Activated T-helper 9 cell treated with anti-CD3 and anti-CD28 coated beads, Interleukin-2, amount 50 U/mL, for 16 hours (primary cell): ENCODE measurements at regions not wholly inside any gene's neighbourhood (a gene's known extent, or its start where the extent isn't known, plus 50 kb on each side); places are given as distances from the start of the nearest gene placed in this dataset.

Experiments
- DNase-seq: peaks from one replicate; pipeline ENCODE4 v3.0.0-alpha.2; 2020; ENCODE audit warnings: low read depth

DNA sequence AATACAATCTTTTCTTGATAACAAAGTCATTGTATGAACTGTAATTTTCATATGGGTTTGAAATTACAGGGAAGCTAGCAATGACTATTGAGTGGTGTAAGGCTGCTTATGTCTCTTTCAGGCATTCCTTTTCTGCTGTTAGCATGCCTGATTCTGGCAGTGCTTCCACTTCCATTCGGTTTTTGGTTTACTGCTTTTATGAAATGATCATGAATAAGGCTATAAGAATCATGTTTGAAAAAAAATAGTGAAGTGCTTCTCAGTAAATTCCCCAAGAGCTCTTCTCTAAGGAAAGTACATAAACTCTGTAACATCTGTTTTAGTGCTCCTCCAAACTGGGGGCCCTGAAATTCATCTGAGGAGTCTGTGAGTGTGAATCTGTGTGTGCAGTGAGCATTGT lies 434.0 kb upstream of the RGS6 start:
- no peak for DNase-seq

DNA sequence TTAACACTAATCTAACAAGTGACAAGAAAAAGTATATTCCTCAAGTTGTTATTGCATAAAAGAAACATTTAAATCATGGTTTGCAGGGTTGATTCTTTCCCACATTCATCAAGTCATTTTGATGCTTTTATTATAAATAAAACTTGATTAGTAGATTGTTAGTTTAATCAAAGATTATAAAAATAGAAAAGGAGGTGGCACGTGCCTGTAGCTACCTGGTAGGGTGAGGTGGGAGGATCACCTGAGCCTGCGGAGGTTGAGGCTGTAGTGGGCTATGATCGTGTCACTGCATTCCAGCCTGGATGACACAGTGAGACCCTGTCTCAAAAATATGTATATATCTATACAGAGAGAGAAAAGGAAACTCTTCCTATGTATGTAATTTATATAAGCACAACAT lies 433.2 kb upstream of the RGS6 start:
- no peak for DNase-seq

DNA sequence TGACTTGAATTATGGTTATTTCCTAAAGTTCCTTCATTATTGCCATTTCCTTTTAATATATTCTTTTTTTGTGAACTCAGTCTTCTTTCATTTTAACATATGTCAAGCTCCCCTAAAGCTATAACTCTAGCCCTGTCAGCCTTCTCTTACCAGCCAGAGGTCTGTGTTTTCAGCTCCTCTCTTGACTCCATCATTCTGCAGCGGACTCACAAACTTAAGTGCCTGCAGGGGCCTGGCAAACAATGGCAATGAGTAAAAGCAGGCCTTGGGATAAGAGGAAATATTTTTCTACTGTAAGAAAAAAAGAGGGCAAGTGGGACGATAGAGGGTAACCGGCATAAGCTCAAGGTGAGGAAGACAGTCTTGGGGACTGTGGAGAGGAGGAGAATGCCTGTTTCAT lies 424.5 kb upstream of the RGS6 start:
- DNase-seq = no peak

DNA sequence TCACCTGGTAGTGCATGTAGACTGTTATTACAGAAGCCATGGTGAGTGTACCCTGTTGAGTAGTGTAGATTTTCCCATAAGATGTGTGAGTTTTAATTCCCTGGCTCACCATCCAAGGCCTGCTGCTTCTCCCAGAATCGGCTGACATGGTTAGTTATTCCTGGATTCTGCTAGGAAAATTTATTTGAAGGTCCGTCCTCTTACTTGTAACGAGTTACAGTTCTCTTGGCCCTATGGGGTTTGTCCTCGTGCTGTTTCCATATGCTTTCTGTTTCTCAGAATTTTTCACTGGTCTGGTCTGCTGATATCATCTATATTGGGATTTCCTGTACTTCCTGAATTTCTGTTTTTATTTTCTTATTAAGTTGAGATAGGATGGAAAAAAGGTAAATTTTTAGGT lies 423.3 kb upstream of the RGS6 start:
- no peak for DNase-seq

DNA sequence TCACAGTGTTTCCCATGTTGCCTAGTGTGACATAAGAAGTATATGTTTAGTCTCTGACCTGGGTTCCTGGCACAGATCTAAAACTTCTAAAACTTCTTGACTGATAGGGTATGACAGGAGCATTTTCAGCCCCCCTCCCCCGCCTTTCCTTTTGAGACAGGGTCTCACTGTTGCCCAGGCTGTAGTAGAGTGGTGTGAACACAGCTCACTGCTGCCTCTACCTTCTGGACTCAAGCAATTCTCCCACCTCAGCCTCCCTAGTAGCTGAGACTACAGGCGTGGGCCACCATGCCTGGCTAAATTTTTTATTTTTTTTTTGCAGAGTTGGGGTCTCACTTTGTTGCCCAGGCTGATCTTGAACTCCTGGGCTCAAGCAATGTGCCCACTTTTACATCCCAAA lies 421.1 kb upstream of the RGS6 start:
- no peak for DNase-seq

DNA sequence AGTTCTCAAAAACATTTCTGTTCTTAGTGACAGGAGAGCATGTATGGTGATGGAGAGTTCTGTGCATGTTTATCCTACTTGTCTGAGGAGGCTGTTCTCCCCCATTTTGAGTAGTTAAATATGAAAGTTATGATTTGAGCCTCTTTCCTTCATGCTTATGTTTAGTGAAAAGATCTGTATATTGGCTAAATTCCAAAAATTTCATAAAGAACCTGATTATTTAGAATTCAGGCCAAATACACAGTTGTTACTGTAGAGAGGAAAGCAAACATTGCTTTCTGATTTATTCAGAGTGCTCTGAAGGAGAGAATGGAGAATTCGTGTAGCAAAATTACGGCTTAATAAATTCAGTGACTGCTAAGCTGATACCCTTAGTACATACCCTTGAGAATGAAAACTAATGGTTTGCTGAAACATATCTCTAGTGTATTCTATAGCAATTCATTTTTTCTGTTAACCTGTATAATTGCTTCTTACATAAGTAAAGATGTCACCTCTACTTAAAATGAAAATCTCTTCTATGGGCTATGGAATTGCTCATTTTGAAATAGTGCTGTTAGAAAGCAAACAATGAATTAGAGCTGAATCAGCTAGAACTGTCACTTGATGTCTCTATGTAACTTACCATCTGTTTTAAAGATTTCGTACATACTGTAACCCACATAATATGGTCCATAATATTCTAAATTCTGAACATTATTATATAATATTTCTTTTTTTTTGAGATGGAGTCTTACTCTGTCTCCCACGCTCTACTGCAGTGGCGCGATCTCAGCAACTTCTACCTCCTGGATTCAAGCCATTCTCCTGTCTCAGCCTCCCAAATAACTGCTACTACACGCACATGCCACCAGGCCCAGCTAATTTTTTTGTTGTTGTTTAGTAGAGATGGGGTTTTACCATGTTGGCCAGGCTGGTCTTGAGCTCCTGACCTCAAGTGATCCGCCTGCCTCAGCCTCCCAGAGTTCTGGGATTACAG lies 417.0 kb upstream of the RGS6 start:
- no peak for DNase-seq

DNA sequence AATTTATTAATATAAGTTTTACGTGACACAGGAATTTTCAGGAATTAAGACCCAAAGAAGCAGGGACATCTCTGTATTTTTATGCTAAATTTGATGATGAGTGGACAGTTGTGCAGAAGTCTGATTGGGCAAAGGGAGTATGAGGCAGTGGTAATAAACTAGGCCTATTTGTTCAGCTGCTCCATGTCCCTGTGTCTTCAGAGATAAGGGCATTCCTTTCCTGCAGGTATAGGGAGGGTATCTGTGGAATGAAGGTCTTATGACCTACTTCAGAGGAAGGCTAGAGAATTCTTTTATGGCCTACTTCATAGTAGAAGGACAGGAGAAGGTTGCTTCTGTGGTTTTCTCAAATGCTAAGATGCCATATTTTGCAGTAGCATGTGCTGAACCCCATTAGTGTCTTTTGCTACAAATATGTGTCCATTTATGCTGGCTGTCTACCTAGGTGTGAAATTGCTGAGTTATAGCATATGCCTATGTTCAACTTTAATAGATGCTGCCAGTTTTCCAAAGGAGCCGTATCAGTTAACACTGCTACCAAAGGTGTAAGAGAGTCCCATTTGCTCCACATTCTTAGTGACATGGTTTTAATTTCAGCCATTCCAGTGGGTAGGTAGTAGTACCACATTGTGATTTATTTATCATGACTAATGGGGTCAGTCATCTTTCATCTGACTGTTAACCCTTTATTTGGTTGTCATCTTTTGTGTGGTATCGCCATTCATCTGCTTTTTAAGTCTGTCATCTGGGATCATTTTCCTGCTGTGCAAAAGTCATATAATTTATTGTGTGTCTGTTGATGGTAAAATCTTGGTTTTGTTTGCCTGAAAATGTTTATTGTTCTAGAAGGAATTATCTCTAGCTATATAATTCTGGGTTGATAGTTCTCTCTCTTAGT lies 410.7 kb upstream of the RGS6 start:
- no peak for DNase-seq

DNA sequence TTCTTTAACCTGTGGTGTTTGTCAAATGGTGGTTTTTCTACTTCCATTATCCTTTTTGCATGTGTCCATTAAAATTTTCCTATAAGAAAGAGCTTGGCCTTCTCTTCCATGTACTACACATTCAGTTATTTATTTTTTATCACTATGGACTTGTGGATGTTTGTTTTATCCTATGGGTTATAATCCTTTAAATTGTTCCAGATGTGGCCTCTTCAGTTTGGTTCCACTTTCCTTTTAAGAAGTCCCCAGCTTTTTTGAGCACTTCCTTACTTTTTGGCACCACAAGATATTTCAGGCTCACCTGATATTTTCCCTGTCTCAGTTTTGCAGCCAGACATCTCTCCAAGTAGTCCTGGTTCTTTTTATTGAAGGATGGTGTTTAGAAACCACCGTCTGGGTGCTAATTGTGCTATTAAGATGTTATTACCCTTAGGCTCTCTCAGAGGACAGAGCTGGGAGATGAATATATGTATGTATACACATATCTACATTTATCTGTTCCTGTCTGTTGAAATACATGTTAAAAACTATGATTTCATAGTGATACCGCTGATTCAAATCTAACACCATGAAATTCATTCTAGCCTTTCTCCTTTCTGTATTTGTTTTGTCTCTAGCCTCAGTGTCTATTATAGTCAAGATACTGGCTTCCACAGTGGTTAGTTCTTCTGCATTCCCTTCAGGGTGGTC lies 408.5 kb upstream of the RGS6 start:
- no peak for DNase-seq

DNA sequence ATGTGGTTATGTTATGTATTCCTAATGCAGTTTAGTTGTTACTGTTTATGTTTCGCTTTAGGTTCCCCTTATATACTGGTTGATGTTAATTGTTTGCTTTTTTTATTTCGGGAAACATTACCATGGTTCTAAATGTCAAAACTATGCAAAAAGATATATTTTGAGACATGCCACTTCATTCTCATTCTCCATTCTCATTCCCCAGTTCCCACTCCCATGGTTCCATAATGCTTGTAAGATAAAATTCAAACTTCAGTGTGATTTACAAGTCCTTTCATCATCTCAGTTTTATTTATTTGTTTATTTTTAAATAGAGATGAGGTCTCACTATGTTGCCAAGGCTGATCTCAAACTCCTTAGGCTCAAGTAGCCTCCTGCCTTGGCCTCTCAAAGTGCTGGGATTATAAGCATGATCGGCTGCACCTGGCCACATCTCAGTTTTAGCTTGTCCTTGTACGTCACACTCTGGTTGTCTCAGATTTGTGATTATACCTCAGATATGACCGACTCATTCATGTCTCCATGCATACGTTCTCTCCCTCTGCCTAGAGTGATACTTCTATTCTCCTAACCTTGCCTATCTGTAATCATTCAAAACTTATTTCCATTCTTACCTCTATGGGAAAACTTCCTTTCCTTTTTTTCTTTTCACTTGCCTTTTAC lies 407.8 kb upstream of the RGS6 start:
- DNase-seq = no peak

DNA sequence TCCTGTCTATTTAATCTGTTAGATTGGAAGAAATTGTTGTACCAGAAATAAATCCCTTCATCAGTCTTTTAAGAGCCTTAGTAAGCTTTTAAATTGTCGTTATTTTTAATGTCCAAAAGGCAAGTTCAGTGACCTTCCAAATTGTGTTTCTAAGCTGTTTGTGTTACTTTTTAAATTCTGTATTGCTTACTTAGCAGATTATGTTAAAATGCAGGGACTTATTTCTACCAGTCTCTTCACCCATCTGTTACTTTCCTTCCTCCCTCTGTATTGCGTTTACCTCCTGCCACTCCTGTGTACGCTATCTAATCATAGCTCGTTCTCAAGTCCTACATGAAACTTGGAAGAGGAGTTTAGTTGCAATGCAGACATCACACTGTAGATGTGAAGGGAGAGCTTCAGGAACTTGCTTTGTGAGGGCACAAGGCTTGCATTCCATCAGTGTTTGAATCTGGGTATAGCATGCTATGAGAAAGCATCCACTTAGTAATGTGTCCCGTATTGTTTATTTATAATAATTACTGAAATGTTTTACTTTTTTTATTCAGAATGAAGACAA lies 406.5 kb upstream of the RGS6 start:
- no peak for DNase-seq

DNA sequence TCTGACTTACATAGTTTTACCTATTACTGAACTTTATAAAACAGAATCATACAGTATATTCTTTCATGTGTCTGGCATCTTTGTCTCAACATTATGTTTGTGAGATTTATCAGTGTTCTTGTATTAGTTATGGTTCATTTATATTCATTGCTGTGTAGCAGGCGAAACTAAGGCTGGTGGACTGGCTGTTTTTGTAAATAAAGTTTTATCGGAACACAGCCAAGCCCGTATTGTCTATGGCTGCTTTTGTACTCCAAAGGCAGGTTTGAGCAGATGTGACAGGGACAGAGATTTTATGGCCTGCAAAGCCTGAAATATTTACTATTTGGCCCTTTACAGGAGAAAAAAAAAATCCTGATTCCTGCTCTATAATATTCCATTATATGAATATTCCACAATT lies 405.8 kb upstream of the RGS6 start:
- no peak for DNase-seq

DNA sequence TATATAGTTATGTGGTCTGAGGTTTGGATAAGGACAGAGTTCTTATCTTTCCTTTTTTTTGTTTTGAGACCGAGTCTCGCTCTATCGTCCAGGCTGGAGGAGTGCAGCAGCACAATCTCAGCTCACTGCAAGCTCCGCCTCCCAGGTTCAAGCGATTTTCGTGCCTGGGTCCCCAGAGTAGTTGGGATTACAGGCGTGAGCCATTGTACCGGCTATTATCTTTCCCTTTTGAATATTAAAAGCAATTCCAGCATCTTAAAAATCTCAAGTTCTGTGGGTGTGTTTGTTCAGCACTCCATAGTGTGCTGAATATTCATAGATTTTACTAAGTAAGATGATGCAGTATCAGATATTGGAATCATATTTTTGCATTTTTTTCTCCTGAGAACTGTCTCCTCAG lies 404.4 kb upstream of the RGS6 start:
- DNase-seq = no peak

DNA sequence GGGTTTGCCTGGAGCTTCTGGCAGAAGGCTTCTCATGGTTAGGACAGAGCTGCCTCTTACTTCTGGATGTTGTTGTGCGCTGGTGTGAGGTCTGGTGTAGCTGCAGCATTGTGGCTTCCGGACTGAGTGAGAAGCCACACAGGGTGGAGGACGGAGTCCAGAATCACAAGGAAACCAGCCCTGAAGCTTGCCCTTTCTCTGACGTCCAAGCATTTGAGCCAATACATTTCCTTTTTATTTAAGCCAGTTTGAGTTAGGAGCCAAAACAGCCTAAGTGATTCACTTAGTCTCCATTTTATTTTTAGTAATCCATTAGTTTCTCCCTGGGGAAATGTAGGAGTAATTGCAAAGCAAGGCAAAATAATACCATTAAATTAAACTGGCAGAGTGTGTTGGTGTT lies 402.4 kb upstream of the RGS6 start:
- no peak for DNase-seq

DNA sequence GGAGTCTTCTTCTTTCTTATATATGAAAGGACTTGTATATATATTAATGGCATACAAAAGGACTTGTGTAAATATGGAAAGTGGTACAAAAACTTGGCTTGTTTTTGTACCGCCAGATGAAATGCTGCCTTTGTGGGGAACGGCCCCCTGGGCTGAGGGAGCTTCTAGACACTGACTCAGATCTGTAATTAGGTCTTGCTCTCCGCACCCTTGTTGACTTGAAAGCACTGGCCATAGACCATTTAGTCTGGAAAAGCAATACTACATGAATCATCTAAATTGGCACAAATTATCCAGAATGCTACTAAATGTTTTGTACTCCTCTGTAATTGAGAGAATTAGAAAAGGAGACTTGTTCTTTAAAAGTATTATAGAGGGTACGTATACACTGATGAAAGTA lies 399.9 kb upstream of the RGS6 start:
- DNase-seq = no peak

DNA sequence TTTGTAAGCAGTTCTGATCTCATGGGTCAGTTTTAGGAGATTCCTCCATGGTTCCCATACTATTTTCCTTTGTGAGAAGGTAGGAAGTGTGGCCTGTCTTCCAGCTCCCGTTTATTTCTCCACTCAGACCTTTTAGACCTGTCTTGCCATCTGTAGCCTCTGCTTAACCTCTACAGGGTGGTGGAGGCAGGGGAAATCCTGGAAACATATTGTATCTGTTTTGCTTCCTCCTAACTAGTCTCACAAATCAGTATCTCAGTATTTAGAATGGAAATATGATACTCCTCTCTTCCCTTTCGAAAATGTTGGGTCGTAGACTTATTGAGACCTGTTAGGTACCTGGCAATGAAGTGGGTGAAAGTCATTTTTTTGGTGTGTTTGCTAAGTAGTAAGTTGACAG lies 399.4 kb upstream of the RGS6 start:
- no peak for DNase-seq

DNA sequence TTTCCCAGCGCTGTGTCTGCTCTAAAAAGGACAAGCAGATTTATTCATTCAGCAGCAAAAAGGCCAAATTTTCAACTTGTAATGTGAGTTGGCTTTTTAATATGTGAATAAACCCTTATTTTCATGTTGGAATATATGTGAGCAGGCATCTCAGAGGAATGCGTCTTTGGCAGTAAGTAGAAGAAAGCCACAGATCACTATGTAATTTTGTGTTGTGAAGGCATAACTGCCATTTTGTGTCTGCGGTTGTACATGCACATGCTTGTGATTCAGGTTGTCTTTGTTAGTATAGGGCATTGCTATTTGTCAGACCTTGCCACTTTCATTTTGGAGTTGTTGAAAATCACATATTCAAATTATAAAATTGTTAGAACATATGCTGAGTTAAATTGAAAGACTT lies 398.8 kb upstream of the RGS6 start:
- no peak for DNase-seq

DNA sequence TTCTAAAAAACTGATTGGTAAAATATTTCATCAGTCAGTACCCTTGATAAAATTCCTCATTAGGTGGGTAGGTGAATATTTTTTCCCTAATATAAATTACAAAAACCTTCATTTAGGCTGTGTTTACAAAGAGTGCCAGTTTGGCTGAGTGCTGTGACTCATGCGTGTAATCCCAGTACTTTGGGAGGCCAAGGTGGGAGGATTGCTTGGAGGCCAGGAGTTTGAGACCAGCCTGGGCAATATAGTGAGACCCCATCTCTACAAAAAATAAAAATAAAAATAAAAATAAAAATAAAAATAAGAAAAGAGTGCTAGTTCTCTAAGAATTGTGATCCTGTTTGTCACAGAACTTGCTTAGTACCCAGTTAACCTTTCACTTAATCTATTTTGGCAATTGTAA lies 398.4 kb upstream of the RGS6 start:
- DNase-seq = no peak

DNA sequence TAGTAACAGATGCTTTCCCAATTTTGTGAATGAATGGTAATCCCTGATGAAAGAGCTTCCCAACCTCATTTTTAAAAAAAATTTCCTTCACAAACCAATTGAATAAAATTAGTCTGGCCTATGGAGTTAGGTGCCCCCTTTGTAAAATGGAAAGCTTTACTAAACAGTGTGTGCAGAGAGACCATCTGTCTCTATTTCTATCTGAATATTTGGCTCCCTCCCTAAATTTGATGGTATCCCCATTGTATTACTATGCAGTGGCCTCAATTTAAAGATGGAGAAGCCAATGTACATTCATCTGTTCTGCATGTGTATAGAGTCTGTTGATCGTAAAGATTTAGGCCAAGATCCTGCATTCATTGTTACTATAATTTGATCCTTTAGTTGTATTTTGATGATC lies 397.7 kb upstream of the RGS6 start:
- DNase-seq = no peak

DNA sequence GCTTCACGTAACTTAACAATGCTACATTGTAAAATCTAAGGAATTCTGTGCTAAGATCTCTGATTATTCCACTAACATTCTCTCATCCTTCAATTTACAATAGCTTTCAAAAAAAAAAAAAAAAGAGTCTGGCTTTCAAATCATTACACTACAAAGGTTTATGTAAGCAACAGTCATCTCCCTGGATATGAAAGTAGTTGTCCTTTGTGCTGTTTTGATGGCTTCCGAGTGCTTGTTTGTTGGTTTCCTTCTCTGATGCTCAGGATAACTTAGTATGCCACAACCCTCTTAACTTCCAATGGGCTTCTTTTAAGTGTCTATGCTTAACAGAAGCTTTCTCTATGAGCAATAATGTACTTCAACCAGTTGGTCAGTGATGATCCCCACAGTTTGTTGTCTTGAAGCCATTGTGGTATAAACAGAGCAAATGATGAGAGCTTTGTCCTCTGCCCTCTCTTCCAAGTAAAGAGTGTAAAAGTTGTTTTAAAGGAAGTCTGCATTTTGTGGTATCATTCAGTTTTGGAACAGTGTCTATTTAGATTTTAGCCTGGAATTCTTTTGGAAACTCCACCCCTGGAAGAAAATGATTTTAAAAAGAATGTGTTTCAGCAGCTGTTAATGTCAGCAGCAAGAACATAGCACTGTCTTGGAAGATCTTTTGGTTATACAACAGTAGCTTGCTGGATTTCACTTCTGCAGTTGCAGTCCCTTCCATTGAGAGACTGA lies 396.1 kb upstream of the RGS6 start:
- no peak for DNase-seq

DNA sequence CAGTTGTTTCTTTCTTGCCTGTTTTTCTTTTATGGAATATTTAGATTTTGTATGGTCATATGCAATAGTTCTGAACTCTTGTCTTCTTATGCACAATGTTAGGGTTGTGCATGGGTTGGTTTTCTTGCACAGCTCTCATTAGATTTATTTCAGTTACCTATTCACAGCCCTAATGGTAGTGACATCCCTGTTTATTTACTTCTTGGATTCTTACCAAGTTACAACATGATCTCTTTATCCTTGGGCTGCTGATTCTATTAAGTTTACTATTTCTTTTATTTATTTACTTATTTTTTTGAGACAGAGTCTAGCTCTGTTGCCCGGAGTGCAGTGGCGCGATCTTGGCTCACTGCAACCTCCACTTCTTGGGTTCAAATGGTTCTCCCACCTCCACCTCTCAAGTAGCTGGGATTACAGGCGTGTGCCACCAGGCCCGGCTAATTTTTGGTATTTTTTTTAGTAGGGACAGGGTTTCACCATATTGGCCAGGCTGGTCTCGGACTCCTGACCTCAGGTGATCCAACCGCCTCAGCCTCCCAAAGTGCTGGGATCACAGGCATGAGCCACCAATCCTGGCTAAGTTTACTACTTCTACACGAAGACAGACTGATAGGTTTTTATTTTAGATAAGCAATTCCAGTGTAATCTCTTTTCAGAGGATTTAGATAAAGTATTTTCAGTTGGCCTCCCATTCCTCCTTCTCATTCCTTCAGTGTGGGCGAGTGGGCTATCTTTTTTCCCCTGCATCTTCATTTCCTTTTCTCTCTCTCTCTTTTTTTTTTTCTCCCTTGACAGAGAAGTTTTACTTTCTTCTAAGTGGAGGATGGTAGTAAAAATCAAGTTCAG lies 395.1 kb upstream of the RGS6 start:
- no peak for DNase-seq
